ENCODE measurements at regions not wholly inside any gene's neighbourhood (a gene's known extent, or its start where the extent isn't known, plus 50 kb on each side); places are given as distances from the start of the nearest gene placed in this dataset.

DNA sequence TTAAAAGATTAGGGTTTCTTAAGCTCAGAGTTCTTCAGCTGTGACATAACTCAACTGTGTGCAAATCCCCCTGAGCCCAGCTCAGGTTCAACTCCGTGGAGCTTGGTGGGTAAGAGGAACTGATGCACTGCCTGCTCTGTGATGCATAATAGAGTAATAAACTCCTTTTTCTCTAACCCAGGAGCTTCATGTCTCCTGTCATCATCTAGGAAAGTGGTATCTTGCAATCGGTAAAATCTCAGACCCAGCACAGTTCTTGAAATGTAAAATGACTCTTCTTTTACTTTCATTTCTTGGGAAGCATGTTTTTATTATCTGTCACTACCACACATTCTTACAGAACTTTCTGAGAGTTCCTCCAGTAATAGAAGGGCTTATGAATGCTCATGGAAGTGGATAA, 123.8 kb upstream of the PCDH9 start:
- Histone ChIP-seq H3K9me3 (no peaks in the 10 kb centered on the region), H3K4me3 (peak overlapping the region in 1 of 4 donors; percentile 2), H3K27me3 (no peaks in the 10 kb centered on the region), H3K4me1 (no peaks in the 10 kb centered on the region), H3K27ac (no peak overlapping the region), H3K36me3 (no peaks in the 10 kb centered on the region)
- DNase-seq (no peak), ATAC-seq (ENCODE audit: low FRiP score in 2 of 2) (no peak)
- 47 to 50% methylated on average over 2 of the region's 2 CpGs for whole genome bisulfite sequencing, 2 donors
- no peak for TF ChIP-seq CTCF (IDR thresholded peaks at IDR 0.05)
- no peak for TF ChIP-seq POLR2A (IDR thresholded peaks at IDR 0.05)
- no peak for TF ChIP-seq POLR2AphosphoS5 (IDR thresholded peaks at IDR 0.05)
- no peak for TF ChIP-seq EP300 (IDR thresholded peaks at IDR 0.05)

GRCh38 chr13:67353031-67353430, 122.9 kb upstream of the PCDH9 start:
- DNase-seq (no peak), ATAC-seq (ENCODE audit: low FRiP score in 2 of 2) (no peak)
- Histone ChIP-seq H3K9me3 (no peaks in the 10 kb centered on the region), H3K27me3 (no peaks in the 10 kb centered on the region), H3K4me3 (no peak overlapping the region), H3K4me1 (no peaks in the 10 kb centered on the region), H3K36me3 (no peaks in the 10 kb centered on the region), H3K27ac (no peak overlapping the region)
- WGBS, 2 donors, result 44 to 60% methylated on average over 1 of the region's 1 CpG
- TF ChIP-seq POLR2AphosphoS5 (IDR thresholded peaks at IDR 0.05), result no peak
- TF ChIP-seq POLR2A (IDR thresholded peaks at IDR 0.05), result no peak
- TF ChIP-seq EP300 (IDR thresholded peaks at IDR 0.05), result no peak
- TF ChIP-seq CTCF (IDR thresholded peaks at IDR 0.05), result no peak

- H3K9me3 ChIP-seq, result no peaks in the 10 kb centered on the region
- TF ChIP-seq POLR2AphosphoS5 (IDR thresholded peaks at IDR 0.05) (no peak), EP300 (IDR thresholded peaks at IDR 0.05) (no peak), POLR2A (IDR thresholded peaks at IDR 0.05) (no peak), CTCF (IDR thresholded peaks at IDR 0.05) (no peak)
- WGBS, 2 donors, result 83 to 93% methylated on average over 1 of the region's 1 CpG
- H3K27me3 ChIP-seq, result no peaks in the 10 kb centered on the region
- ATAC-seq (ENCODE audit: low FRiP score in 2 of 2) (no peak), DNase-seq (no peak)
- H3K27ac ChIP-seq, result no peak overlapping the region
- no peaks in the 10 kb centered on the region for H3K36me3 ChIP-seq
- H3K4me1 ChIP-seq, result no peaks in the 10 kb centered on the region
- H3K4me3 ChIP-seq, result no peak overlapping the region
Observed at GRCh38 chr13:67351909-67352308, 121.8 kb upstream of the PCDH9 start.

DNA sequence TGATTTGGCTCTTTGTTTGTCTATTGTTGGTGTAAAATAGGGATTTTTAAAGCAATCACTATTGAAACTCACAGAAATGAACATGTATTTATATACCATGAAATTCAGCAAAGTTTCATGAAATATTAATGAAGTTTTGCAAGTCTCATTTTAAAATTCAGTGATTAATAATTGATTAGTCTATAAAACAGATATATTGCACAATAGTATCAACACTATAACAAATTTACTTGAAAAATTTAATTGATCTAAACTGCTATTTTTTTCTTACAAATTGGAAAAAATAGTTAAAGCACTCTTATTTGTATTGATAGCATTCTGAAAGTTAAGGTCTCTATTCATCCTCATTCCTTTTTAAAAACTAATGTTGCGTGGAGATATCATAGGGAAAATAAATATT, 121.0 kb upstream of the PCDH9 start:
- H3K27ac ChIP-seq, result no peak overlapping the region
- H3K4me1 ChIP-seq, result no peaks in the 10 kb centered on the region
- no peaks in the 10 kb centered on the region for H3K27me3 ChIP-seq
- DNase-seq (no peak), ATAC-seq (ENCODE audit: low FRiP score in 2 of 2) (no peak)
- no peak overlapping the region for H3K4me3 ChIP-seq
- H3K9me3 ChIP-seq, result no peaks in the 10 kb centered on the region
- H3K36me3 ChIP-seq, result no peaks in the 10 kb centered on the region
- 93 to 95% methylated on average over 1 of the region's 1 CpG for WGBS, 2 donors
- no peak for TF ChIP-seq CTCF (IDR thresholded peaks at IDR 0.05)
- TF ChIP-seq POLR2A (IDR thresholded peaks at IDR 0.05), result no peak

GRCh38 chr13:67343777-67344176, 113.6 kb upstream of the PCDH9 start:
- no peaks in the 10 kb centered on the region for H3K27me3 ChIP-seq
- H3K36me3 ChIP-seq, result no peaks in the 10 kb centered on the region
- no peak overlapping the region for H3K4me3 ChIP-seq
- H3K9me3 ChIP-seq, result no peaks in the 10 kb centered on the region
- 81 to 93% methylated on average over 1 of the region's 1 CpG for WGBS, 2 donors
- no peak for TF ChIP-seq POLR2AphosphoS5 (IDR thresholded peaks at IDR 0.05)
- H3K27ac ChIP-seq, result no peak overlapping the region
- no peak for DNase-seq
- no peaks in the 10 kb centered on the region for H3K4me1 ChIP-seq
- ATAC-seq (ENCODE audit: low FRiP score in 2 of 2), result no peak

Data from upper lobe of left lung (tissue), 6 donors.